SK-N-SH (cell line): ENCODE measurements at regions not wholly inside any gene's neighbourhood (a gene's known extent, or its start where the extent isn't known, plus 50 kb on each side); places are given as distances from the start of the nearest gene placed in this dataset.
"Not testable (repeated sequence)": the region's sequence is repeated elsewhere in the genome, so short reads cannot be mapped to it uniquely, and the experiment has no call there.

ENCODE experiments used
- CTCF ChIA-PET: fragments of 300-600, 350-600 bp; formaldehyde crosslinking; extraction: SDS; loops from one replicate; lab custom pipeline; 2021; lab: Yijun Ruan, JAX
- POLR2A ChIA-PET: fragments of 350-600 bp; sonication (Branson Sonifier 250); formaldehyde crosslinking; extraction: SDS; loops from one replicate; lab custom pipeline; 2020; ENCODE audit warnings: antibody characterized with exemption, inconsistent platforms; lab: Yijun Ruan, JAX
- DNase-seq: peaks from one replicate; pipeline ENCODE4 v3.0.0; 2012
- H2AFZ ChIP-seq: fragments of 200-600 bp; sonication (generic); 2 replicates; pipeline ENCODE4 v1.8.1; 2016; ENCODE audit warnings: antibody characterized with exemption, mild to moderate bottlenecking, low read depth
- H3F3A ChIP-seq: fragments of 200-600 bp; sonication (generic); replicated peaks from 2 replicates; pipeline ENCODE3; 2016; ENCODE audit warnings: antibody characterized with exemption, mild to moderate bottlenecking; ENCODE audit not compliant: insufficient read depth
- H3K27ac ChIP-seq, 2 experiments: fragments of 200-500 bp in 1 of 2; fragments of 200-600 bp in 1 of 2; sonication (Bioruptor generic) in 1 of 2; sonication (generic), shearing (Covaris generic) in 1 of 2; 2 replicates each; pipeline versions ENCODE4 v1.5.1 to v1.6.1; 2014 to 2016; ENCODE audit warnings: low read depth in 2 of 2, inconsistent platforms in 1 of 2, low read length in 1 of 2, mild to moderate bottlenecking in 1 of 2, mixed read lengths in 1 of 2
- H3K27me3 ChIP-seq: fragments of 200-600 bp; sonication (generic), shearing (Covaris generic); 2 replicates; pipeline ENCODE4 v1.6.1; 2016; ENCODE audit warnings: mixed run types; ENCODE audit not compliant: insufficient read depth
- H3K36me3 ChIP-seq, 2 experiments: fragments of 200-500 bp in 1 of 2; fragments of 200-600 bp in 1 of 2; sonication (Bioruptor generic) in 1 of 2; sonication (generic) in 1 of 2; replicated peaks in 1 of 2; 2 replicates each; pipeline versions ENCODE3 to v1.5.1; 2014 to 2016; ENCODE audit warnings: low read length in 1 of 2, mild to moderate bottlenecking in 1 of 2; ENCODE audit not compliant: insufficient read depth in 2 of 2, control insufficient read depth in 1 of 2
- H3K4me1 ChIP-seq, 2 experiments: fragments of 200-500 bp in 1 of 2; fragments of 200-600 bp in 1 of 2; sonication (Bioruptor generic) in 1 of 2; sonication (generic), shearing (Covaris generic) in 1 of 2; 2 replicates each; pipeline versions ENCODE4 v1.5.1 to v1.6.1; 2014 to 2016; ENCODE audit warnings: low read depth in 1 of 2, low read length in 1 of 2, mixed run types in 1 of 2; ENCODE audit not compliant: insufficient read depth in 2 of 2, control insufficient read depth in 1 of 2
- H3K4me2 ChIP-seq: fragments of 200-600 bp; sonication (generic), shearing (Covaris generic); 2 replicates; pipeline ENCODE4 v1.6.1; 2017; ENCODE audit warnings: mixed run types
- H3K4me3 ChIP-seq, 2 experiments: fragments of 200-500 bp in 1 of 2; fragments of 200-600 bp in 1 of 2; sonication (Bioruptor generic) in 1 of 2; sonication (generic), shearing (Covaris generic) in 1 of 2; 2 replicates each; pipeline versions ENCODE4 v1.5.1 to v1.8.1; 2014 to 2016; ENCODE audit warnings: low read depth in 2 of 2, inconsistent platforms in 1 of 2, low read length in 1 of 2, mild to moderate bottlenecking in 1 of 2, mixed read lengths in 1 of 2, moderate library complexity in 1 of 2
- H3K79me2 ChIP-seq: fragments of 200-600 bp; sonication (generic); 2 replicates; pipeline ENCODE4 v1.8.1; 2017; ENCODE audit warnings: mild to moderate bottlenecking; ENCODE audit not compliant: insufficient read depth
- H3K9ac ChIP-seq: fragments of 200-600 bp; sonication (generic); 2 replicates; pipeline ENCODE4 v1.6.1; 2017; ENCODE audit warnings: mixed run types
- H3K9me2 ChIP-seq: fragments of 200-600 bp; sonication (generic); 2 replicates; pipeline ENCODE4 v1.6.1; 2017; ENCODE audit warnings: mixed run types
- H3K9me3 ChIP-seq: fragments of 200-600 bp; sonication (generic); 2 replicates; pipeline ENCODE4 v1.6.1; 2017; ENCODE audit warnings: mixed run types, mild to moderate bottlenecking, moderate library complexity
- H4K20me1 ChIP-seq: fragments of 200-600 bp; sonication (generic); 2 replicates; pipeline ENCODE4 v1.6.1; 2017; ENCODE audit warnings: mild to moderate bottlenecking, mixed run types; ENCODE audit not compliant: insufficient read depth
- ELF1 ChIP-seq: IDR thresholded peaks from 2 replicates; pipeline ENCODE4 v1.4.0; 2012
- EP300 ChIP-seq, 2 experiments: IDR thresholded peaks; 2 replicates each; pipeline versions ENCODE4 v1.4.0 to v1.6.1; 2012; ENCODE audit warnings: borderline replicate concordance in 1 of 2, low read depth in 1 of 2, low read length in 1 of 2
- FOXJ3 ChIP-seq: sonication (generic); formaldehyde crosslinking; IDR thresholded peaks from 2 replicates; pipeline ENCODE4 v1.5.1; 2020; ENCODE audit warnings: mild to moderate bottlenecking, missing genetic modification reagents
- FOXM1 ChIP-seq: IDR thresholded peaks from 2 replicates; pipeline ENCODE4 v1.4.0; 2012; ENCODE audit warnings: low read depth, mild to moderate bottlenecking
- GABPA ChIP-seq: IDR thresholded peaks from 2 replicates; pipeline ENCODE4 v1.4.0; 2012; ENCODE audit warnings: low read depth, mild to moderate bottlenecking
- MAX ChIP-seq: IDR thresholded peaks from 2 replicates; pipeline ENCODE4 v1.4.0; 2012; ENCODE audit warnings: low read depth
- MXI1 ChIP-seq: IDR thresholded peaks from 2 replicates; pipeline ENCODE4 v1.6.1; 2012; ENCODE audit warnings: mild to moderate bottlenecking, low read depth, low read length, improper control_type of control experiment
- POLR2AphosphoS5 ChIP-seq: IDR thresholded peaks from 2 replicates; pipeline ENCODE4 v1.6.1; 2012; ENCODE audit warnings: low read depth, low read length
- RAD21 ChIP-seq: IDR thresholded peaks from 2 replicates; pipeline ENCODE4 v1.6.1; 2012; ENCODE audit warnings: mild to moderate bottlenecking, low read length
- RCOR1 ChIP-seq: fragments of 150-350 bp; IDR thresholded peaks from 2 replicates; pipeline ENCODE4 v1.6.1; 2017; ENCODE audit warnings: antibody characterized with exemption, low read length
- RFX5 ChIP-seq: IDR thresholded peaks from 2 replicates; pipeline ENCODE4 v1.6.1; 2012; ENCODE audit warnings: mild to moderate bottlenecking, improper control_type of control experiment, low read length
- SMC3 ChIP-seq: IDR thresholded peaks from 2 replicates; pipeline ENCODE4 v1.6.1; 2012; ENCODE audit warnings: low read depth, low read length, improper control_type of control experiment
- TCF12 ChIP-seq: IDR thresholded peaks from 2 replicates; pipeline ENCODE4 v1.4.0; 2012
- WGBS: methylation state at CpG from one replicate; pipeline ENCODE4 v1.1.6; 2017; ENCODE audit warnings: low lambda C conversion rate; 5-methylcytosine and 5-hydroxymethylcytosine counted together

GRCh38 chr14:34081101-34081575 lies 130.3 kb upstream of the EGLN3 start:
- no peak overlapping the region for H3K4me3 ChIP-seq
- no peak overlapping the region for H3K4me2 ChIP-seq
- H3F3A ChIP-seq: peaks cover 3% of the 10 kb centered on the region
- H3K9ac ChIP-seq: no peak overlapping the region
- no peaks in the 10 kb centered on the region for H3K9me2 ChIP-seq
- POLR2A ChIA-PET: no interaction called here
- H3K27ac ChIP-seq: no peak overlapping the region
- no peak overlapping the region for H2AFZ ChIP-seq
- H3K4me1 ChIP-seq: peaks cover 3 to 5% of the 10 kb centered on the region in 2 experiments; a peak in 3 of 4 replicates
- no peaks in the 10 kb centered on the region for H4K20me1 ChIP-seq
- DNase-seq: no peak
- H3K9me3 ChIP-seq: no peaks in the 10 kb centered on the region
- CTCF ChIA-PET: interaction anchor here (0.7 to 1.8 kb wide), 2 partner anchors 17 to 242 kb away, joined by 3 to 10 read pairs; no protein-coding TSS in a partner anchor
- WGBS: 86% methylated on average over 7 of the region's 7 CpGs
- no peaks in the 10 kb centered on the region for H3K36me3 ChIP-seq
- no peaks in the 10 kb centered on the region for H3K79me2 ChIP-seq
- no peaks in the 10 kb centered on the region for H3K27me3 ChIP-seq
- TF ChIP-seq RFX5 (no peak), RCOR1 (no peak), POLR2AphosphoS5 (no peak), RAD21 (no peak), MAX (no peak)

GRCh38 chr14:34079643-34080042 lies 128.8 kb upstream of the EGLN3 start:
- H3K4me2 ChIP-seq, H3K9ac ChIP-seq, H3K27me3 ChIP-seq, H2AFZ ChIP-seq, H3K36me3 ChIP-seq, H3K4me1 ChIP-seq, H3K9me2 ChIP-seq, H3K79me2 ChIP-seq, H3K27ac ChIP-seq, H3K9me3 ChIP-seq, H3K4me3 ChIP-seq, H3F3A ChIP-seq, POLR2A ChIA-PET, DNase-seq, H4K20me1 ChIP-seq: not testable (repeated sequence)
- WGBS: 73% methylated on average over 2 of the region's 4 CpGs
- CTCF ChIA-PET: interaction anchor here (0.6 to 1.8 kb wide), 2 partner anchors 19 to 170 kb away, joined by 3 to 10 read pairs; no protein-coding TSS in a partner anchor

- ChIA-PET CTCF (no interaction called here), POLR2A (no interaction called here)
- H2AFZ ChIP-seq: no peak overlapping the region
- H3K4me3 ChIP-seq: no peak overlapping the region
- H3K36me3 ChIP-seq: no peaks in the 10 kb centered on the region
- no peak overlapping the region for H3K4me2 ChIP-seq
- H3K9me2 ChIP-seq: no peaks in the 10 kb centered on the region
- no peaks in the 10 kb centered on the region for H3K27me3 ChIP-seq
- peaks cover 3% of the 10 kb centered on the region for H3F3A ChIP-seq
- H3K9me3 ChIP-seq: no peaks in the 10 kb centered on the region
- WGBS: 70% methylated on average over 12 of the region's 12 CpGs
- H3K9ac ChIP-seq: no peak overlapping the region
- H3K79me2 ChIP-seq: no peaks in the 10 kb centered on the region
- no peak for DNase-seq
- no peak overlapping the region for H3K27ac ChIP-seq
- H4K20me1 ChIP-seq: no peaks in the 10 kb centered on the region
- TF ChIP-seq FOXJ3 (CRISPR knock-in tag) (no peak), ELF1 (no peak), FOXM1 (no peak), TCF12 (no peak), EP300 (IDR thresholded peaks at IDR 0.05; ENCODE audit: borderline replicate concordance in 1 of 2, low read depth in 1 of 2, low read length in 1 of 2) (no peak), SMC3 (no peak), MXI1 (no peak), GABPA (no peak)
- TF ChIP-seq, all 33 proteins: peak for 0
- peaks cover 3 to 5% of the 10 kb centered on the region in 2 experiments; a peak in 3 of 4 replicates for H3K4me1 ChIP-seq
Observed at GRCh38 chr14:34078117-34078743, 127.4 kb upstream of the EGLN3 start.
